HepG2 (cell line): ENCODE measurements at regions not wholly inside any gene's neighbourhood (a gene's known extent, or its start where the extent isn't known, plus 50 kb on each side); places are given as distances from the start of the nearest gene placed in this dataset.

Source experiments
- FOXK2 ChIP-seq: fragments of 450-650 bp; IDR thresholded peaks from 2 replicates; pipeline ENCODE4 v1.6.1; 2016
- TF ChIP-seq, protein P1 (sequence below): sonication (generic); formaldehyde crosslinking; IDR thresholded peaks from 2 replicates; pipeline ENCODE4 v1.5.0; 2020; ENCODE audit warnings: mild to moderate bottlenecking, missing genetic modification reagents, moderate library complexity

DNA sequence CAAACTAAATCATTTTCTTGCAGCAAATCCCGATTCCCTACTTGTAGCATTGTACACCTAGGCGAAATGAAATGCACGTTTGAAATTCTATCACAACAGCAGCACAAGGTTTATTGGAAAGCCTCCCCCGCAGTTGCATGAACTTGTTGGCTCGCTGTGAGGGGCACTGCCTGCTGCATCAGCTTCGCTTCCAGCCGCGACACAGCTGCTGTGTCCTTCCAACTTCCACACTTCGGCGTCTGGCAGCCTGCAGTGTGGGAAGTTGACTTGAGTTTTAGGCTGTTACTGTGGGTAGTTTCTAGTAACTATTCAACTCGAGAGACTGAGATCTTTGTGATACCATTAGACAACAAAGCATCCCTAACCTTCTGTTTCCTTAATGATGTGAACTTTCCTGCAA, 315.8 kb upstream of the TPK1 start:
- TF ChIP-seq, protein P1, sequence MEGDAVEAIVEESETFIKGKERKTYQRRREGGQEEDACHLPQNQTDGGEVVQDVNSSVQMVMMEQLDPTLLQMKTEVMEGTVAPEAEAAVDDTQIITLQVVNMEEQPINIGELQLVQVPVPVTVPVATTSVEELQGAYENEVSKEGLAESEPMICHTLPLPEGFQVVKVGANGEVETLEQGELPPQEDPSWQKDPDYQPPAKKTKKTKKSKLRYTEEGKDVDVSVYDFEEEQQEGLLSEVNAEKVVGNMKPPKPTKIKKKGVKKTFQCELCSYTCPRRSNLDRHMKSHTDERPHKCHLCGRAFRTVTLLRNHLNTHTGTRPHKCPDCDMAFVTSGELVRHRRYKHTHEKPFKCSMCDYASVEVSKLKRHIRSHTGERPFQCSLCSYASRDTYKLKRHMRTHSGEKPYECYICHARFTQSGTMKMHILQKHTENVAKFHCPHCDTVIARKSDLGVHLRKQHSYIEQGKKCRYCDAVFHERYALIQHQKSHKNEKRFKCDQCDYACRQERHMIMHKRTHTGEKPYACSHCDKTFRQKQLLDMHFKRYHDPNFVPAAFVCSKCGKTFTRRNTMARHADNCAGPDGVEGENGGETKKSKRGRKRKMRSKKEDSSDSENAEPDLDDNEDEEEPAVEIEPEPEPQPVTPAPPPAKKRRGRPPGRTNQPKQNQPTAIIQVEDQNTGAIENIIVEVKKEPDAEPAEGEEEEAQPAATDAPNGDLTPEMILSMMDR: no peak
- TF ChIP-seq FOXK2: no peak
